Vagina (tissue), 2 donors: ENCODE measurements at regions not wholly inside any gene's neighbourhood (a gene's known extent, or its start where the extent isn't known, plus 50 kb on each side); places are given as distances from the start of the nearest gene placed in this dataset.

Source experiments
- DNase-seq, 2 donors: peaks; one replicate each; pipeline ENCODE4 v3.0.0-alpha.2; 2017; ENCODE audit errors: extremely low spot score in 2 of 2
- H3K27ac ChIP-seq: fragments of 200-600 bp; sonication (generic); one replicate; pipeline ENCODE4 v1.5.1; 2019
- H3K27me3 ChIP-seq: fragments of 200-600 bp; sonication (generic); one replicate; pipeline ENCODE4 v1.5.1; 2019
- H3K36me3 ChIP-seq, 2 donors: fragments of 200-600 bp; sonication (generic); one replicate each; pipeline ENCODE4 v1.5.1; 2017 to 2019
- H3K4me1 ChIP-seq: fragments of 200-600 bp; sonication (generic); one replicate; pipeline ENCODE4 v1.5.1; 2019
- H3K4me3 ChIP-seq, 2 donors: fragments of 200-600 bp; sonication (generic); 1 replicate in 1 of 2; 2 replicates in 1 of 2; pipeline ENCODE4 v1.5.1; 2016 to 2019
- H3K9me3 ChIP-seq: fragments of 200-600 bp; sonication (generic); one replicate; pipeline ENCODE4 v1.5.1; 2019
- CTCF ChIP-seq, 3 experiments: fragments of 450-650 bp in 2 of 3; fragments of 200-600 bp in 1 of 3; sonication (generic) in 1 of 3; IDR thresholded peaks; one replicate each; pipeline ENCODE4 v1.5.1; 2017 to 2019; ENCODE audit warnings: antibody characterized with exemption in 3 of 3, mild to moderate bottlenecking in 2 of 3, moderate library complexity in 2 of 3
- POLR2A ChIP-seq, 2 donors: fragments of 450-650 bp; IDR thresholded peaks; one replicate each; pipeline ENCODE4 v1.6.1; 2017; ENCODE audit warnings: antibody characterized with exemption in 2 of 2, mild to moderate bottlenecking in 2 of 2, moderate library complexity in 2 of 2
- POLR2AphosphoS5 ChIP-seq, 2 donors: sonication (generic); formaldehyde crosslinking; IDR thresholded peaks; one replicate each; pipeline ENCODE4 v1.9.0; 2017; ENCODE audit warnings: antibody characterized with exemption in 2 of 2, mild to moderate bottlenecking in 2 of 2, low read depth in 1 of 2; ENCODE audit not compliant: insufficient read depth in 1 of 2
- intact Hi-C: fragments of 100-400 bp; cut with DNase I; formaldehyde crosslinking; loops from one replicate; pipeline ENCODE4 v1.15.1; 2023

- H3K4me3 ChIP-seq: no peak overlapping the region
- no peaks in the 10 kb centered on the region for H3K4me1 ChIP-seq
- no peaks in the 10 kb centered on the region for H3K27me3 ChIP-seq
- intact Hi-C loops: no loop called here
- no peaks in the 10 kb centered on the region for H3K36me3 ChIP-seq
- TF ChIP-seq POLR2AphosphoS5 (IDR thresholded peaks at IDR 0.05; ENCODE audit: insufficient read depth in 1 of 2, low read depth in 1 of 2) (no peak), CTCF (IDR thresholded peaks at IDR 0.05) (no peak), POLR2A (IDR thresholded peaks at IDR 0.05) (no peak)
- DNase-seq: no peak
- H3K9me3 ChIP-seq: no peaks in the 10 kb centered on the region
- no peak overlapping the region for H3K27ac ChIP-seq
These were observed 630.3 kb downstream of the TBC1D22A start for GRCh38 chr22:47392729-47393128.

- Histone ChIP-seq H3K4me1 (no peaks in the 10 kb centered on the region), H3K36me3 (no peaks in the 10 kb centered on the region), H3K27me3 (no peaks in the 10 kb centered on the region), H3K9me3 (no peaks in the 10 kb centered on the region), H3K4me3 (no peak overlapping the region), H3K27ac (no peak overlapping the region)
- intact Hi-C loops: no loop called here
- DNase-seq: no peak
- TF ChIP-seq POLR2A (IDR thresholded peaks at IDR 0.05): no peak
- TF ChIP-seq POLR2AphosphoS5 (IDR thresholded peaks at IDR 0.05; ENCODE audit: insufficient read depth in 1 of 2, low read depth in 1 of 2): no peak
- no peak for TF ChIP-seq CTCF (IDR thresholded peaks at IDR 0.05)
These were observed 629.6 kb downstream of the TBC1D22A start for GRCh38 chr22:47392054-47392347.

- no peak for TF ChIP-seq CTCF (IDR thresholded peaks at IDR 0.05)
- no peak for TF ChIP-seq POLR2AphosphoS5 (IDR thresholded peaks at IDR 0.05; ENCODE audit: insufficient read depth in 1 of 2, low read depth in 1 of 2)
- TF ChIP-seq POLR2A (IDR thresholded peaks at IDR 0.05): no peak
- no peak for DNase-seq
- no peaks in the 10 kb centered on the region for H3K9me3 ChIP-seq
- H3K36me3 ChIP-seq: no peaks in the 10 kb centered on the region
- no peak overlapping the region for H3K4me3 ChIP-seq
- no peaks in the 10 kb centered on the region for H3K27me3 ChIP-seq
- H3K4me1 ChIP-seq: no peaks in the 10 kb centered on the region
- H3K27ac ChIP-seq: no peak overlapping the region
- intact Hi-C loops: no loop called here
These were observed 629.0 kb downstream of the TBC1D22A start for GRCh38 chr22:47391169-47392053.

GRCh38 chr22:47390026-47390970 is 627.8 kb downstream of the TBC1D22A start:
- TF ChIP-seq POLR2A (IDR thresholded peaks at IDR 0.05) (no peak), CTCF (IDR thresholded peaks at IDR 0.05) (no peak), POLR2AphosphoS5 (IDR thresholded peaks at IDR 0.05; ENCODE audit: insufficient read depth in 1 of 2, low read depth in 1 of 2) (no peak)
- Histone ChIP-seq H3K9me3 (no peaks in the 10 kb centered on the region), H3K36me3 (no peaks in the 10 kb centered on the region), H3K27ac (no peak overlapping the region), H3K27me3 (no peaks in the 10 kb centered on the region), H3K4me1 (no peaks in the 10 kb centered on the region), H3K4me3 (no peak overlapping the region)
- DNase-seq: no peak
- intact Hi-C loops: no loop called here
